OCI-LY1 (cell line): ENCODE measurements at regions not wholly inside any gene's neighbourhood (a gene's known extent, or its start where the extent isn't known, plus 50 kb on each side); places are given as distances from the start of the nearest gene placed in this dataset.
"Not testable (repeated sequence)": the region's sequence is repeated elsewhere in the genome, so short reads cannot be mapped to it uniquely, and the experiment has no call there.

Experiments
- H2AFZ ChIP-seq: fragments of 200-600 bp; sonication (generic), shearing (Covaris generic); 2 replicates; pipeline ENCODE4 v1.6.0; 2014; ENCODE audit warnings: antibody characterized with exemption, mild to moderate bottlenecking, low read length
- H3F3A ChIP-seq: fragments of 200-600 bp; sonication (generic), shearing (Covaris generic); 2 replicates; pipeline ENCODE4 v1.6.0; 2014; ENCODE audit warnings: mild to moderate bottlenecking, antibody characterized with exemption, low read length, moderate library complexity; ENCODE audit not compliant: insufficient read depth
- H3K27ac ChIP-seq: fragments of 200-600 bp; sonication (generic); 2 replicates; pipeline ENCODE4 v1.5.1; 2014; ENCODE audit warnings: low read length, mixed run types, mild to moderate bottlenecking, low read depth; ENCODE audit not compliant: poor library complexity, severe bottlenecking
- H3K27me3 ChIP-seq: fragments of 200-600 bp; sonication (generic); 2 replicates; pipeline ENCODE4 v1.6.0; 2014; ENCODE audit warnings: antibody characterized with exemption, mild to moderate bottlenecking, low read length, moderate library complexity; ENCODE audit not compliant: insufficient read depth
- H3K36me3 ChIP-seq: fragments of 200-600 bp; sonication (generic); 2 replicates; pipeline ENCODE4 v1.6.1; 2014; ENCODE audit warnings: mild to moderate bottlenecking, antibody characterized with exemption, low read length, moderate library complexity, mixed read lengths; ENCODE audit not compliant: insufficient read depth
- H3K4me1 ChIP-seq: fragments of 200-600 bp; sonication (generic); 2 replicates; pipeline ENCODE4 v1.5.1; 2014; ENCODE audit warnings: mild to moderate bottlenecking, low read length, moderate library complexity; ENCODE audit not compliant: insufficient read depth, severe bottlenecking
- H3K4me2 ChIP-seq: fragments of 200-600 bp; sonication (generic), shearing (Covaris generic); 2 replicates; pipeline ENCODE4 v1.6.1; 2014; ENCODE audit warnings: low read length
- H3K4me3 ChIP-seq: fragments of 200-600 bp; sonication (generic); 2 replicates; pipeline ENCODE4 v1.5.1; 2014; ENCODE audit warnings: low read length, low read depth, mild to moderate bottlenecking, mixed read lengths; ENCODE audit not compliant: poor library complexity, severe bottlenecking
- H3K79me2 ChIP-seq: fragments of 200-600 bp; shearing (Covaris generic); 2 replicates; pipeline ENCODE4 v1.6.1; 2016; ENCODE audit warnings: mixed run types, low read length, mixed read lengths; ENCODE audit not compliant: insufficient read depth
- H3K9ac ChIP-seq: fragments of 200-600 bp; sonication (generic), shearing (Covaris generic); 2 replicates; pipeline ENCODE4 v1.6.1; 2014; ENCODE audit warnings: mild to moderate bottlenecking, low read length, mixed read lengths
- H3K9me2 ChIP-seq: fragments of 200-600 bp; sonication (generic), shearing (Covaris generic); 2 replicates; pipeline ENCODE4 v1.6.1; 2014; ENCODE audit warnings: low read depth, mild to moderate bottlenecking, low read length, mixed read lengths
- H3K9me3 ChIP-seq: fragments of 200-600 bp; shearing (Covaris generic); 2 replicates; pipeline ENCODE4 v1.6.1; 2014; ENCODE audit warnings: low read length, mixed read lengths
- H4K20me1 ChIP-seq: fragments of 200-600 bp; sonication (generic), shearing (Covaris generic); 2 replicates; pipeline ENCODE4 v1.6.0; 2016; ENCODE audit warnings: mild to moderate bottlenecking, low read length; ENCODE audit not compliant: insufficient read depth
- EZH2 ChIP-seq: fragments of 200-600 bp; sonication (generic), shearing (Covaris generic); IDR thresholded peaks from 2 replicates; pipeline ENCODE4 v1.8.0; 2017; ENCODE audit warnings: borderline replicate concordance, mixed run types, mild to moderate bottlenecking, antibody characterized with exemption, low read length, moderate library complexity, mixed read lengths
- TF ChIP-seq, protein P1 (sequence below): fragments of 200-600 bp; sonication (generic), shearing (Covaris generic); IDR thresholded peaks from 2 replicates; pipeline ENCODE4 v1.5.1; 2017; ENCODE audit warnings: mild to moderate bottlenecking, antibody characterized with exemption, low read length, moderate library complexity, mixed read lengths

- Histone ChIP-seq H3K27me3 (no peaks in the 10 kb centered on the region), H3K79me2 (no peaks in the 10 kb centered on the region), H3K36me3 (no peaks in the 10 kb centered on the region), H2AFZ (no peak overlapping the region), H4K20me1 (no peaks in the 10 kb centered on the region), H3K4me3 (no peak overlapping the region), H3K4me2 (no peak overlapping the region), H3F3A (no peaks in the 10 kb centered on the region), H3K9me2 (no peaks in the 10 kb centered on the region), H3K9me3 (no peaks in the 10 kb centered on the region), H3K4me1 (no peaks in the 10 kb centered on the region), H3K9ac (no peak overlapping the region), H3K27ac (no peak overlapping the region)
- TF ChIP-seq, protein P1, sequence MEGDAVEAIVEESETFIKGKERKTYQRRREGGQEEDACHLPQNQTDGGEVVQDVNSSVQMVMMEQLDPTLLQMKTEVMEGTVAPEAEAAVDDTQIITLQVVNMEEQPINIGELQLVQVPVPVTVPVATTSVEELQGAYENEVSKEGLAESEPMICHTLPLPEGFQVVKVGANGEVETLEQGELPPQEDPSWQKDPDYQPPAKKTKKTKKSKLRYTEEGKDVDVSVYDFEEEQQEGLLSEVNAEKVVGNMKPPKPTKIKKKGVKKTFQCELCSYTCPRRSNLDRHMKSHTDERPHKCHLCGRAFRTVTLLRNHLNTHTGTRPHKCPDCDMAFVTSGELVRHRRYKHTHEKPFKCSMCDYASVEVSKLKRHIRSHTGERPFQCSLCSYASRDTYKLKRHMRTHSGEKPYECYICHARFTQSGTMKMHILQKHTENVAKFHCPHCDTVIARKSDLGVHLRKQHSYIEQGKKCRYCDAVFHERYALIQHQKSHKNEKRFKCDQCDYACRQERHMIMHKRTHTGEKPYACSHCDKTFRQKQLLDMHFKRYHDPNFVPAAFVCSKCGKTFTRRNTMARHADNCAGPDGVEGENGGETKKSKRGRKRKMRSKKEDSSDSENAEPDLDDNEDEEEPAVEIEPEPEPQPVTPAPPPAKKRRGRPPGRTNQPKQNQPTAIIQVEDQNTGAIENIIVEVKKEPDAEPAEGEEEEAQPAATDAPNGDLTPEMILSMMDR: no peak
- no peak for TF ChIP-seq EZH2
These were observed 225.8 kb downstream of the CGGBP1 start for GRCh38 chr3:87833039-87833377.

DNA sequence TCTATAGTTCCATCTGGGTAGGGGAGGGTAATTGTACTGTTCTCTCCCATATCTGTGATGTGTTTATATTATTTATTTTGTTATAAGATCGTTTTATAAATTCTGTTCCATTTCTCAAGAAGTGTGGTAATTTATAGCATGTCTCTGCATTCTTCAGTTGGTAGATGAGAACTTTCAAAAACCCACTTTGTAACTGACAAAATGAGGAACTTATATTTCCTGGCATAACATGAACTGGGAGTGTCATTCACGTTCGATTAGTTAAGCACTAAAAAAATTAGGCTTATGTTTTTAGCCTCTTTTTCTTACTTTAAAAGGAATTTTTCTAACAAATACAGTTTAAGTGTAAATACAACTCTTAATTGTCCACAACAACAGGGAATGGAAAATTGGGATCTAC lies 230.8 kb downstream of the CGGBP1 start:
- Histone ChIP-seq H3K9me3 (no peaks in the 10 kb centered on the region), H2AFZ (no peak overlapping the region), H3K27ac (no peak overlapping the region), H3F3A (no peaks in the 10 kb centered on the region), H3K79me2 (no peaks in the 10 kb centered on the region), H3K9ac (no peak overlapping the region), H3K27me3 (no peaks in the 10 kb centered on the region), H3K36me3 (no peaks in the 10 kb centered on the region), H3K9me2 (no peaks in the 10 kb centered on the region), H3K4me1 (no peaks in the 10 kb centered on the region), H4K20me1 (no peaks in the 10 kb centered on the region), H3K4me2 (no peak overlapping the region), H3K4me3 (no peak overlapping the region)
- TF ChIP-seq, protein P1: no peak
- no peak for TF ChIP-seq EZH2

DNA sequence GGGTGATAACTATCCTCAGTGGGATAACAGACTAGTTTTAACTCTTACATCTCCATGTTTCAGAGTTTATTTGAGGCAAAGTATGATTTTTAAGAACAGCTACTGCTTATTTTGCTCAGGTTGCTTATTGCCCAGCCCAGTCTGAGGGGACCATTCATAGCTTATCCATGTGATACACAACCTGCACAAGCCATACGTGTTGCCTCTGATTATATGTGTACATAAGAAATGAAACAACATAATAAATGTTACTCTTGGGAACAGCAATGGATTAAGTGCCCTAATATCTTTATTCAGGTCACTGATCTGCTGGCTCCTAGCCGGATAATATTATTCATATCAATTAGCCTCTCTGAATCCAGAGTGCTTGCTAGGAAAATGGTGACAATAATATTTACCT lies 236.2 kb downstream of the CGGBP1 start:
- no peak overlapping the region for H3K27ac ChIP-seq
- H3K9me3 ChIP-seq: no peaks in the 10 kb centered on the region
- no peaks in the 10 kb centered on the region for H3K9me2 ChIP-seq
- no peaks in the 10 kb centered on the region for H3K36me3 ChIP-seq
- no peaks in the 10 kb centered on the region for H4K20me1 ChIP-seq
- TF ChIP-seq EZH2: no peak
- TF ChIP-seq, protein P1: no peak
- no peaks in the 10 kb centered on the region for H3K4me1 ChIP-seq
- no peak overlapping the region for H3K9ac ChIP-seq
- H3K27me3 ChIP-seq: no peaks in the 10 kb centered on the region
- H3F3A ChIP-seq: no peaks in the 10 kb centered on the region
- no peak overlapping the region for H3K4me2 ChIP-seq
- no peak overlapping the region for H3K4me3 ChIP-seq
- no peak overlapping the region for H2AFZ ChIP-seq
- H3K79me2 ChIP-seq: no peaks in the 10 kb centered on the region

- not testable (repeated sequence) for H3K9me3 ChIP-seq, H3K36me3 ChIP-seq, H3K4me3 ChIP-seq, H3K4me2 ChIP-seq, H3K9me2 ChIP-seq, H3K4me1 ChIP-seq, H3K27ac ChIP-seq, H2AFZ ChIP-seq, H4K20me1 ChIP-seq, H3K9ac ChIP-seq, H3F3A ChIP-seq, H3K27me3 ChIP-seq, H3K79me2 ChIP-seq
These were observed 245.3 kb downstream of the CGGBP1 start for GRCh38 chr3:87813503-87813902.
